ENCODE measurements at regions not wholly inside any gene's neighbourhood (a gene's known extent, or its start where the extent isn't known, plus 50 kb on each side); places are given as distances from the start of the nearest gene placed in this dataset.

DNA sequence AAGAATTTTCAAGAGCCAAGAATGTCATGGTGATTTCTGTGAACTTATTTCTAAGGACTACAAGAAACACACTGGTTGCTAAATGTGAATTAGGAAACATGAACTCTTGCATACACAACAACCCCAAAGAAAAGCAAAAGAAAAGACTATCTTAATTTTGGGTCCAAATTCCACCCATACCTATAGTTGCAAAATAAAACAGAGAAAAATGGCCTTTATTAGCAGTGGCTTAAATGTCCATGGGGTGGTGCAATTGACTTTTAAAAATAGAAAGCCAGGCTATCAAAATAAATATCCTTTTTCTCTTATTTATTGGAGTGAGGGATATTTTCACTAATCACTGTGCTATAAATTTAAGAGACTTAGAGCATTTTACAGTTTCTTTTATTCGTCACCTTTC, 80.9 kb upstream of the DPYD start:
- TF ChIP-seq, protein P1, sequence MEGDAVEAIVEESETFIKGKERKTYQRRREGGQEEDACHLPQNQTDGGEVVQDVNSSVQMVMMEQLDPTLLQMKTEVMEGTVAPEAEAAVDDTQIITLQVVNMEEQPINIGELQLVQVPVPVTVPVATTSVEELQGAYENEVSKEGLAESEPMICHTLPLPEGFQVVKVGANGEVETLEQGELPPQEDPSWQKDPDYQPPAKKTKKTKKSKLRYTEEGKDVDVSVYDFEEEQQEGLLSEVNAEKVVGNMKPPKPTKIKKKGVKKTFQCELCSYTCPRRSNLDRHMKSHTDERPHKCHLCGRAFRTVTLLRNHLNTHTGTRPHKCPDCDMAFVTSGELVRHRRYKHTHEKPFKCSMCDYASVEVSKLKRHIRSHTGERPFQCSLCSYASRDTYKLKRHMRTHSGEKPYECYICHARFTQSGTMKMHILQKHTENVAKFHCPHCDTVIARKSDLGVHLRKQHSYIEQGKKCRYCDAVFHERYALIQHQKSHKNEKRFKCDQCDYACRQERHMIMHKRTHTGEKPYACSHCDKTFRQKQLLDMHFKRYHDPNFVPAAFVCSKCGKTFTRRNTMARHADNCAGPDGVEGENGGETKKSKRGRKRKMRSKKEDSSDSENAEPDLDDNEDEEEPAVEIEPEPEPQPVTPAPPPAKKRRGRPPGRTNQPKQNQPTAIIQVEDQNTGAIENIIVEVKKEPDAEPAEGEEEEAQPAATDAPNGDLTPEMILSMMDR (IDR thresholded peaks at IDR 0.05), result peak; percentile 50
- TF ChIP-seq MYC (IDR thresholded peaks at IDR 0.05; ENCODE audit: borderline replicate concordance, low read length) (no peak), POLR2A (IDR thresholded peaks at IDR 0.05; ENCODE audit: low read length) (no peak), BHLHE40 (IDR thresholded peaks at IDR 0.05; ENCODE audit: low read depth, low read length) (no peak), NFE2L2 (conservative IDR thresholded peaks at IDR 0.05; ENCODE audit: low read length) (no peak), MAFK (IDR thresholded peaks at IDR 0.05; ENCODE audit: partially characterized antibody) (no peak), RAD21 (conservative IDR thresholded peaks at IDR 0.05 in 1 of 2, IDR thresholded peaks at IDR 0.05 in 1 of 2) (peak; percentile 60), ZFP36 (IDR thresholded peaks at IDR 0.05; ENCODE audit: borderline replicate concordance, partially characterized antibody) (no peak), ESRRA (IDR thresholded peaks at IDR 0.05; ENCODE audit: borderline replicate concordance, low read length) (no peak), KDM1A (IDR thresholded peaks at IDR 0.05; ENCODE audit: low read depth) (no peak), EP300 (IDR thresholded peaks at IDR 0.05) (no peak), SMC3 (IDR thresholded peaks at IDR 0.05) (peak; percentile 50; the same call in 2 of the 3 replicates), RFX5 (IDR thresholded peaks at IDR 0.05) (no peak)
- TF ChIP-seq, protein P2, sequence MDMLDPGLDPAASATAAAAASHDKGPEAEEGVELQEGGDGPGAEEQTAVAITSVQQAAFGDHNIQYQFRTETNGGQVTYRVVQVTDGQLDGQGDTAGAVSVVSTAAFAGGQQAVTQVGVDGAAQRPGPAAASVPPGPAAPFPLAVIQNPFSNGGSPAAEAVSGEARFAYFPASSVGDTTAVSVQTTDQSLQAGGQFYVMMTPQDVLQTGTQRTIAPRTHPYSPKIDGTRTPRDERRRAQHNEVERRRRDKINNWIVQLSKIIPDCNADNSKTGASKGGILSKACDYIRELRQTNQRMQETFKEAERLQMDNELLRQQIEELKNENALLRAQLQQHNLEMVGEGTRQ (IDR thresholded peaks at IDR 0.05), result no peak
